H1 (cell line): ENCODE measurements at regions not wholly inside any gene's neighbourhood (a gene's known extent, or its start where the extent isn't known, plus 50 kb on each side); places are given as distances from the start of the nearest gene placed in this dataset.

ENCODE experiments used
- CTCF ChIA-PET: fragments of 300-600 bp; sonication (Branson Sonifier 250); formaldehyde crosslinking; loops from one replicate; lab custom pipeline; 2021; ENCODE audit not compliant: partially characterized antibody; lab: Charles Lee
- POLR2A ChIA-PET: fragments of 300-600 bp; sonication (Branson Sonifier 250); formaldehyde crosslinking; loops from one replicate; lab custom pipeline; 2021; ENCODE audit warnings: inconsistent platforms; ENCODE audit not compliant: partially characterized antibody; lab: Charles Lee
- DNase-seq, 2 experiments: peaks; one replicate each; pipeline versions ENCODE4 v3.0.0 to v3.0.0-alpha.2; 2010 to 2022; ENCODE audit warnings: low spot score in 2 of 2, low read depth in 1 of 2, mixed read lengths in 1 of 2
- FAIRE-seq: peaks from 2 replicates; lab custom pipeline; 2011; peaks lifted over from hg19 to GRCh38; lab: Jason Lieb, UNC
- H2AFZ ChIP-seq: 2 replicates; pipeline ENCODE4 v1.8.1; 2012; ENCODE audit warnings: low read length, inconsistent platforms
- H2AK5ac ChIP-seq: 2 replicates; pipeline ENCODE4 v1.6.1; 2013; ENCODE audit warnings: low read depth, low read length
- H2BK120ac ChIP-seq: replicated peaks from 2 replicates; pipeline ENCODE3; 2013; ENCODE audit warnings: low read depth, low read length, inconsistent platforms
- H2BK12ac ChIP-seq: 2 replicates; pipeline ENCODE4 v1.6.1; 2013; ENCODE audit warnings: low read depth, low read length
- H2BK15ac ChIP-seq: 2 replicates; pipeline ENCODE4 v1.6.1; 2013; ENCODE audit warnings: low read length
- H2BK20ac ChIP-seq: 2 replicates; pipeline ENCODE4 v1.6.1; 2013; ENCODE audit warnings: low read length
- H2BK5ac ChIP-seq: 2 replicates; pipeline ENCODE4 v1.6.1; 2013; ENCODE audit warnings: low read depth, low read length
- H3K14ac ChIP-seq: 2 replicates; pipeline ENCODE4 v1.6.1; 2013; ENCODE audit warnings: inconsistent platforms; ENCODE audit not compliant: insufficient read length
- H3K18ac ChIP-seq: 2 replicates; pipeline ENCODE4 v1.6.1; 2013; ENCODE audit warnings: low read length; ENCODE audit errors: extremely low read depth
- H3K23ac ChIP-seq: 2 replicates; pipeline ENCODE4 v1.6.1; 2013; ENCODE audit warnings: inconsistent platforms; ENCODE audit not compliant: insufficient read length
- H3K23me2 ChIP-seq: 2 replicates; pipeline ENCODE4 v1.6.1; 2013; ENCODE audit warnings: low read depth, low read length
- H3K27ac ChIP-seq: 2 replicates; pipeline ENCODE4 v1.6.1; 2011; ENCODE audit warnings: low read depth, low read length, inconsistent platforms
- H3K27me3 ChIP-seq, 4 experiments: replicated peaks in 1 of 4; 1 replicate in 1 of 4; 2 replicates in 3 of 4; pipeline versions ENCODE4 v1.6.1 to v1.8.1; 2011 to 2013; ENCODE audit warnings: low read length in 3 of 4, mild to moderate bottlenecking in 3 of 4, inconsistent platforms in 2 of 4, mixed read lengths in 2 of 4, moderate library complexity in 1 of 4; ENCODE audit not compliant: control insufficient read depth in 3 of 4, insufficient read depth in 3 of 4; ENCODE audit errors: extremely low read depth in 1 of 4
- H3K36me3 ChIP-seq, 4 experiments: 2 replicates each; pipeline versions ENCODE4 v1.6.1 to v1.8.1; 2011 to 2013; ENCODE audit warnings: mild to moderate bottlenecking in 4 of 4, low read length in 3 of 4, moderate library complexity in 2 of 4, control low read depth in 1 of 4, inconsistent platforms in 1 of 4; ENCODE audit not compliant: insufficient read depth in 4 of 4, control insufficient read depth in 2 of 4
- H3K4ac ChIP-seq: replicated peaks from 2 replicates; pipeline ENCODE3; 2013; ENCODE audit warnings: low read length, low read depth, mixed read lengths, inconsistent platforms; ENCODE audit not compliant: insufficient read length
- H3K4me1 ChIP-seq, 4 experiments: replicated peaks in 1 of 4; 1 replicate in 1 of 4; 2 replicates in 3 of 4; pipeline versions ENCODE4 v1.6.1 to v1.8.1; 2011 to 2013; ENCODE audit warnings: low read length in 3 of 4, inconsistent platforms in 2 of 4, mixed read lengths in 1 of 4; ENCODE audit not compliant: insufficient read depth in 4 of 4, control insufficient read depth in 3 of 4
- H3K4me2 ChIP-seq, 2 experiments: 2 replicates each; pipeline versions ENCODE4 v1.6.1 to v1.8.1; 2011 to 2013; ENCODE audit warnings: low read depth in 2 of 2, low read length in 2 of 2, control low read depth in 1 of 2, inconsistent platforms in 1 of 2, mild to moderate bottlenecking in 1 of 2; ENCODE audit not compliant: insufficient read depth in 1 of 2
- H3K4me3 ChIP-seq, 4 experiments: fragments of 200-600, 300-600 bp in 1 of 4; sonication (generic), shearing (Covaris generic), sonication (Bioruptor Twin) in 1 of 4; 2 replicates each; pipeline versions ENCODE4 v1.5.1 to v1.8.1; 2011 to 2016; ENCODE audit warnings: low read length in 4 of 4, low read depth in 3 of 4, control low read depth in 2 of 4, inconsistent platforms in 2 of 4, mild to moderate bottlenecking in 2 of 4, mixed read lengths in 1 of 4, moderate library complexity in 1 of 4; ENCODE audit not compliant: insufficient read depth in 2 of 4; ENCODE audit errors: extremely low read depth in 1 of 4
- H3K56ac ChIP-seq: replicated peaks from 2 replicates; pipeline ENCODE3; 2013; ENCODE audit warnings: low read depth, mild to moderate bottlenecking, mixed read lengths, low read length, inconsistent platforms; ENCODE audit not compliant: insufficient read length
- H3K79me1 ChIP-seq: 2 replicates; pipeline ENCODE4 v1.6.1; 2013; ENCODE audit warnings: low read depth, low read length, control low read depth
- H3K79me2 ChIP-seq, 2 experiments: 2 replicates each; pipeline versions ENCODE4 v1.6.1 to v1.8.1; 2012 to 2013; ENCODE audit warnings: low read length in 2 of 2, mild to moderate bottlenecking in 2 of 2, inconsistent platforms in 1 of 2; ENCODE audit not compliant: insufficient read depth in 2 of 2, control insufficient read depth in 1 of 2
- H3K9ac ChIP-seq, 4 experiments: replicated peaks in 1 of 4; 1 replicate in 1 of 4; 2 replicates in 3 of 4; pipeline versions ENCODE4 v1.6.1 to v1.8.1; 2011 to 2013; ENCODE audit warnings: low read depth in 3 of 4, low read length in 3 of 4, control low read depth in 2 of 4, mild to moderate bottlenecking in 2 of 4, moderate library complexity in 2 of 4, inconsistent platforms in 1 of 4; ENCODE audit errors: extremely low read depth in 1 of 4
- H3K9me3 ChIP-seq, 2 experiments: 2 replicates each; pipeline versions ENCODE4 v1.6.1 to v1.8.1; 2012 to 2013; ENCODE audit warnings: mild to moderate bottlenecking in 2 of 2, moderate library complexity in 2 of 2, control low read depth in 1 of 2, inconsistent platforms in 1 of 2, low read depth in 1 of 2, low read length in 1 of 2, mixed read lengths in 1 of 2; ENCODE audit not compliant: insufficient read depth in 2 of 2
- H4K20me1 ChIP-seq, 2 experiments: replicated peaks in 1 of 2; 2 replicates each; pipeline versions ENCODE3 to v1.8.1; 2011 to 2013; ENCODE audit warnings: inconsistent platforms in 2 of 2, low read length in 2 of 2, mild to moderate bottlenecking in 1 of 2; ENCODE audit not compliant: insufficient read depth in 2 of 2, control insufficient read depth in 1 of 2
- H4K5ac ChIP-seq: 2 replicates; pipeline ENCODE4 v1.6.1; 2013; ENCODE audit warnings: low read length, low read depth, mixed read lengths, inconsistent platforms; ENCODE audit not compliant: insufficient read length
- H4K8ac ChIP-seq: 2 replicates; pipeline ENCODE4 v1.8.0; 2013; ENCODE audit warnings: mild to moderate bottlenecking, moderate library complexity, low read length, inconsistent platforms; ENCODE audit not compliant: insufficient read depth; ENCODE audit errors: extremely low read depth
- H4K91ac ChIP-seq: replicated peaks from 2 replicates; pipeline ENCODE3; 2013; ENCODE audit warnings: low read length, mixed read lengths, inconsistent platforms; ENCODE audit not compliant: insufficient read length
- CBX8 ChIP-seq: fragments of 300-800, 300-1000 bp; sonication (generic); IDR thresholded peaks from 2 replicates; pipeline ENCODE4 v1.7.1; 2016; ENCODE audit warnings: low read depth, low read length, borderline replicate concordance
- CTBP2 ChIP-seq: IDR thresholded peaks from 2 replicates; pipeline ENCODE4 v1.7.0; 2011; ENCODE audit warnings: borderline replicate concordance, mild to moderate bottlenecking, moderate library complexity, mixed read lengths, low read length; ENCODE audit not compliant: insufficient read depth, insufficient read length
- GABPA ChIP-seq: IDR thresholded peaks from 2 replicates; pipeline ENCODE4 v1.6.1; 2011; ENCODE audit warnings: mild to moderate bottlenecking, low read length, moderate library complexity, borderline replicate concordance; ENCODE audit not compliant: insufficient read depth
- HDAC6 ChIP-seq: IDR thresholded peaks from one replicate; pipeline ENCODE4 v1.7.1; 2012; ENCODE audit warnings: low read depth, mild to moderate bottlenecking, inconsistent platforms, low read length, moderate library complexity
- MAFK ChIP-seq: IDR thresholded peaks from 2 replicates; pipeline ENCODE4 v1.6.1; 2012; ENCODE audit warnings: low read depth, mild to moderate bottlenecking, improper control_type of control experiment, low read length
- POLR2A ChIP-seq, 2 experiments: IDR thresholded peaks; 1 replicate in 1 of 2; 2 replicates in 1 of 2; pipeline ENCODE4 v1.6.1; 2011; ENCODE audit warnings: low read depth in 2 of 2, low read length in 2 of 2, mild to moderate bottlenecking in 2 of 2; ENCODE audit errors: control extremely low read depth in 1 of 2
- RAD21 ChIP-seq, 2 experiments: IDR thresholded peaks in 1 of 2; conservative IDR thresholded peaks in 1 of 2; 2 replicates each; pipeline ENCODE4 v1.6.1; 2011; ENCODE audit warnings: low read depth in 2 of 2, low read length in 2 of 2, improper control_type of control experiment in 1 of 2, inconsistent platforms in 1 of 2, mild to moderate bottlenecking in 1 of 2, moderate library complexity in 1 of 2
- RXRA ChIP-seq: IDR thresholded peaks from 2 replicates; pipeline ENCODE4 v1.6.1; 2011; ENCODE audit warnings: low read depth, mild to moderate bottlenecking, low read length, moderate library complexity; ENCODE audit not compliant: insufficient read depth
- SAP30 ChIP-seq: fragments of 300-600 bp; sonication (generic); IDR thresholded peaks from 2 replicates; pipeline ENCODE4 v1.7.1; 2012; ENCODE audit warnings: low read length, moderate library complexity, mild to moderate bottlenecking, inconsistent platforms; ENCODE audit not compliant: insufficient read depth, insufficient replicate concordance
- SIN3A ChIP-seq, 2 experiments: IDR thresholded peaks in 1 of 2; conservative IDR thresholded peaks in 1 of 2; 2 replicates each; pipeline ENCODE4 v1.6.1; 2011 to 2012; ENCODE audit warnings: low read length in 2 of 2, improper control_type of control experiment in 1 of 2, low read depth in 1 of 2, mild to moderate bottlenecking in 1 of 2
- SIX5 ChIP-seq: IDR thresholded peaks from 2 replicates; pipeline ENCODE4 v1.6.1; 2011; ENCODE audit warnings: mild to moderate bottlenecking, low read depth, low read length
- WGBS, 2 experiments: shearing (Covaris generic) in 1 of 2; methylation state at CpG; one replicate each; pipeline versions ENCODE4 v1.1.6 to v1.1.7; 2013 to 2015; ENCODE audit warnings: low lambda C conversion rate in 2 of 2, mixed read lengths in 2 of 2, inconsistent platforms in 1 of 2, low coverage in 1 of 2, missing lambda C conversion rate in 1 of 2; ENCODE audit not compliant: insufficient replicate concordance in 2 of 2, insufficient coverage in 1 of 2, insufficient read length in 1 of 2; ENCODE audit errors: extremely low coverage in 1 of 2, missing lambda C conversion rate in 1 of 2; 5-methylcytosine and 5-hydroxymethylcytosine counted together

- Histone ChIP-seq H3K36me3 (no peaks in the 10 kb centered on the region), H3K14ac (no peak overlapping the region), H3K4me2 (no peak overlapping the region), H3K4me3 (no peak overlapping the region), H2BK15ac (no peak overlapping the region), H3K79me2 (no peaks in the 10 kb centered on the region), H3K23ac (no peak overlapping the region), H2AK5ac (no peak overlapping the region), H3K27me3 (no peaks in the 10 kb centered on the region), H3K9me3 (no peaks in the 10 kb centered on the region), H3K23me2 (no peaks in the 10 kb centered on the region), H3K27ac (no peak overlapping the region), H4K91ac (no peak overlapping the region), H2AFZ (no peak overlapping the region), H3K56ac (no peak overlapping the region), H2BK20ac (no peak overlapping the region), H2BK12ac (no peak overlapping the region), H3K4me1 (peaks cover 0 to under 1% (median 0%) of the 10 kb centered on the region in 4 experiments; a peak in 1 of 7 replicates), H4K5ac (no peak overlapping the region), H2BK5ac (no peak overlapping the region), H3K18ac (no peak overlapping the region), H3K9ac (no peak overlapping the region), H4K8ac (no peak overlapping the region), H4K20me1 (no peaks in the 10 kb centered on the region), H3K4ac (no peak overlapping the region), H3K79me1 (no peaks in the 10 kb centered on the region), H2BK120ac (no peak overlapping the region)
- POLR2A ChIA-PET: no interaction called here
- WGBS, 2 experiments: 100% methylated on average over 2 of the region's 2 CpGs; no CpG with 5 or more reads in 1 of the 2 experiments
- TF ChIP-seq CTBP2 (no peak), POLR2A (IDR thresholded peaks at IDR 0.05; ENCODE audit: control extremely low read depth in 1 of 2, low read depth in 2 of 2, low read length in 2 of 2) (no peak), MAFK (no peak), SIN3A (conservative IDR thresholded peaks at IDR 0.05 in 1 of 2, IDR thresholded peaks at IDR 0.05 in 1 of 2; ENCODE audit: low read depth in 1 of 2, low read length in 2 of 2) (no peak), GABPA (no peak), RXRA (no peak), RAD21 (IDR thresholded peaks at IDR 0.05 in 1 of 2, conservative IDR thresholded peaks at IDR 0.05 in 1 of 2; ENCODE audit: low read depth in 2 of 2, low read length in 2 of 2) (no peak), HDAC6 (no peak), CBX8 (no peak), SAP30 (no peak), SIX5 (no peak)
- CTCF ChIA-PET: interaction anchor here (1.1 to 1.2 kb wide), 2 partner anchors 53 to 295 kb away, joined by 3 read pairs; no protein-coding TSS in a partner anchor
- FAIRE-seq (no peak), DNase-seq (no peak)
Measured at GRCh38 chr2:207279520-207279919, 113.8 kb upstream of the KLF7 start.
